ENCODE measurements at regions not wholly inside any gene's neighbourhood (a gene's known extent, or its start where the extent isn't known, plus 50 kb on each side); places are given as distances from the start of the nearest gene placed in this dataset.

- ChIA-PET CTCF (no interaction called here), POLR2A (ENCODE audit: unreplicated experiment) (interaction anchor here (0.6 kb wide), 1 partner anchor 24 kb away, joined by 3 read pairs; no protein-coding TSS in a partner anchor)
Observed at GRCh38 chr5:9919306-9920030, 289.3 kb upstream of the TAS2R1 start.

GRCh38 chr5:9905661-9906060, 275.5 kb upstream of the TAS2R1 start:
- H3K36me3 ChIP-seq (ENCODE audit: low read depth): no peaks in the 10 kb centered on the region
- no peaks in the 10 kb centered on the region for H4K20me1 ChIP-seq (ENCODE audit: insufficient read depth)
- BruUV-seq (replicated peaks): no TSS peak
- intact Hi-C loops (cut with micrococcal nuclease; ENCODE audit: unreplicated experiment): no loop called here
- H2AFZ ChIP-seq: no peak overlapping the region
- no peak overlapping the region for H3K27ac ChIP-seq
- H3K9me3 ChIP-seq (ENCODE audit: insufficient read depth, low read depth): no peaks in the 10 kb centered on the region
- no peak for TF ChIP-seq EZH2 (IDR thresholded peaks at IDR 0.05; ENCODE audit: low read depth)
- TF ChIP-seq CTCF (conservative IDR thresholded peaks at IDR 0.05): no peak
- H3K79me2 ChIP-seq (ENCODE audit: low read depth): no peaks in the 10 kb centered on the region
- ChIA-PET CTCF (no interaction called here), POLR2A (ENCODE audit: unreplicated experiment) (no interaction called here)
- H3K9me2 ChIP-seq (ENCODE audit: insufficient read depth): no peaks in the 10 kb centered on the region
- no peaks in the 10 kb centered on the region for H3F3A ChIP-seq (ENCODE audit: insufficient read depth, low read depth)
- no peaks in the 10 kb centered on the region for H3K27me3 ChIP-seq (ENCODE audit: insufficient read depth, low read depth)
- H3K4me2 ChIP-seq: no peak overlapping the region
- DNase-seq: no peak
- no peaks in the 10 kb centered on the region for H3K4me1 ChIP-seq (replicated peaks; ENCODE audit: insufficient read depth)
- H3K4me3 ChIP-seq: no peak overlapping the region

More at GRCh38 chr5:9919306-9920030, 289.3 kb upstream of the TAS2R1 start:
- no TSS peak for BruUV-seq (replicated peaks)
- H3K27me3 ChIP-seq (ENCODE audit: insufficient read depth, low read depth): no peaks in the 10 kb centered on the region
- H3K9me2 ChIP-seq (ENCODE audit: insufficient read depth): no peaks in the 10 kb centered on the region
- H3K27ac ChIP-seq: no peak overlapping the region
- H4K20me1 ChIP-seq (ENCODE audit: insufficient read depth): no peaks in the 10 kb centered on the region
- no peak overlapping the region for H2AFZ ChIP-seq
- no peak for TF ChIP-seq EZH2 (IDR thresholded peaks at IDR 0.05; ENCODE audit: low read depth)
- no peak for TF ChIP-seq CTCF (conservative IDR thresholded peaks at IDR 0.05)
- no peak for DNase-seq
- peaks cover 6% of the 10 kb centered on the region for H3F3A ChIP-seq (ENCODE audit: insufficient read depth, low read depth)
- H3K4me3 ChIP-seq: no peak overlapping the region
- H3K36me3 ChIP-seq (ENCODE audit: low read depth): no peaks in the 10 kb centered on the region
- peaks cover 9% of the 10 kb centered on the region for H3K4me1 ChIP-seq (replicated peaks; ENCODE audit: insufficient read depth)
- intact Hi-C loops (cut with micrococcal nuclease; ENCODE audit: unreplicated experiment): no loop called here
- H3K9me3 ChIP-seq (ENCODE audit: insufficient read depth, low read depth): peaks cover 23% of the 10 kb centered on the region
- no peak overlapping the region for H3K4me2 ChIP-seq
- H3K79me2 ChIP-seq (ENCODE audit: low read depth): no peaks in the 10 kb centered on the region

- Histone ChIP-seq H3K4me3 (no peak overlapping the region), H3K36me3 (ENCODE audit: low read depth) (no peaks in the 10 kb centered on the region), H3K79me2 (ENCODE audit: low read depth) (no peaks in the 10 kb centered on the region), H3K27ac (no peak overlapping the region), H3K9me3 (ENCODE audit: insufficient read depth, low read depth) (no peaks in the 10 kb centered on the region), H3F3A (ENCODE audit: insufficient read depth, low read depth) (no peaks in the 10 kb centered on the region), H3K4me1 (replicated peaks; ENCODE audit: insufficient read depth) (no peaks in the 10 kb centered on the region), H3K27me3 (ENCODE audit: insufficient read depth, low read depth) (no peaks in the 10 kb centered on the region), H4K20me1 (ENCODE audit: insufficient read depth) (no peaks in the 10 kb centered on the region), H3K4me2 (no peak overlapping the region), H3K9me2 (ENCODE audit: insufficient read depth) (no peaks in the 10 kb centered on the region), H2AFZ (no peak overlapping the region)
- BruUV-seq (replicated peaks): no TSS peak
- DNase-seq: no peak
- POLR2A ChIA-PET (ENCODE audit: unreplicated experiment): no interaction called here
- TF ChIP-seq EZH2 (IDR thresholded peaks at IDR 0.05; ENCODE audit: low read depth): no peak
- TF ChIP-seq CTCF (conservative IDR thresholded peaks at IDR 0.05): no peak
- CTCF ChIA-PET: no interaction called here
- intact Hi-C loops (cut with micrococcal nuclease; ENCODE audit: unreplicated experiment): no loop called here
Observed at GRCh38 chr5:9903801-9904200, 273.6 kb upstream of the TAS2R1 start.
